ENCODE measurements at regions not wholly inside any gene's neighbourhood (a gene's known extent, or its start where the extent isn't known, plus 50 kb on each side); places are given as distances from the start of the nearest gene placed in this dataset.

GRCh38 chr2:6623746-6624145 is 242.0 kb downstream of the CMPK2 start:
- intact Hi-C loops (cut with micrococcal nuclease) = no loop called here
- Mint-ChIP-seq H3K4me3 (ENCODE audit: low read depth) (no peak overlapping the region), H3K9me3 (no peaks in the 10 kb centered on the region), H3K27me3 (ENCODE audit: low read depth) (no peaks in the 10 kb centered on the region), H3K36me3 (ENCODE audit: low read depth) (no peaks in the 10 kb centered on the region), H3K4me1 (ENCODE audit: low read depth) (no peaks in the 10 kb centered on the region), H3K27ac (no peak overlapping the region)
- no peak for DNase-seq (ENCODE audit: low spot score)

GRCh38 chr2:6626401-6627012 is 239.2 kb downstream of the CMPK2 start:
- H3K27me3 Mint-ChIP-seq (ENCODE audit: low read depth) = no peaks in the 10 kb centered on the region
- H3K27ac Mint-ChIP-seq = no peak overlapping the region
- no peaks in the 10 kb centered on the region for H3K36me3 Mint-ChIP-seq (ENCODE audit: low read depth)
- intact Hi-C loops (cut with micrococcal nuclease) = no loop called here
- no peak for DNase-seq (ENCODE audit: low spot score)
- H3K4me1 Mint-ChIP-seq (ENCODE audit: low read depth) = no peaks in the 10 kb centered on the region
- no peaks in the 10 kb centered on the region for H3K9me3 Mint-ChIP-seq
- no peak overlapping the region for H3K4me3 Mint-ChIP-seq (ENCODE audit: low read depth)

- H3K9me3 Mint-ChIP-seq = no peaks in the 10 kb centered on the region
- no peak for DNase-seq (ENCODE audit: low spot score)
- intact Hi-C loops (cut with micrococcal nuclease) = no loop called here
- H3K27ac Mint-ChIP-seq = no peak overlapping the region
- no peaks in the 10 kb centered on the region for H3K4me1 Mint-ChIP-seq (ENCODE audit: low read depth)
- H3K27me3 Mint-ChIP-seq (ENCODE audit: low read depth) = no peaks in the 10 kb centered on the region
- H3K4me3 Mint-ChIP-seq (ENCODE audit: low read depth) = no peak overlapping the region
- no peaks in the 10 kb centered on the region for H3K36me3 Mint-ChIP-seq (ENCODE audit: low read depth)
Measured at GRCh38 chr2:6627316-6627715, 238.4 kb downstream of the CMPK2 start.

- no peaks in the 10 kb centered on the region for H3K9me3 Mint-ChIP-seq
- H3K27me3 Mint-ChIP-seq (ENCODE audit: low read depth) = no peaks in the 10 kb centered on the region
- DNase-seq (ENCODE audit: low spot score) = no peak
- H3K27ac Mint-ChIP-seq = no peak overlapping the region
- intact Hi-C loops (cut with micrococcal nuclease) = no loop called here
- no peaks in the 10 kb centered on the region for H3K36me3 Mint-ChIP-seq (ENCODE audit: low read depth)
- no peak overlapping the region for H3K4me3 Mint-ChIP-seq (ENCODE audit: low read depth)
- H3K4me1 Mint-ChIP-seq (ENCODE audit: low read depth) = no peaks in the 10 kb centered on the region
Measured at GRCh38 chr2:6630209-6630608, 235.5 kb downstream of the CMPK2 start.

- Mint-ChIP-seq H3K4me1 (ENCODE audit: low read depth) (no peaks in the 10 kb centered on the region), H3K9me3 (no peaks in the 10 kb centered on the region), H3K27ac (no peak overlapping the region), H3K36me3 (ENCODE audit: low read depth) (no peaks in the 10 kb centered on the region), H3K27me3 (ENCODE audit: low read depth) (peaks cover 2% of the 10 kb centered on the region), H3K4me3 (ENCODE audit: low read depth) (no peak overlapping the region)
- no peak for DNase-seq (ENCODE audit: low spot score)
- intact Hi-C loops (cut with micrococcal nuclease) = no loop called here
Measured at GRCh38 chr2:6635296-6635695, 230.4 kb downstream of the CMPK2 start.

- H3K4me1 Mint-ChIP-seq (ENCODE audit: low read depth) = no peaks in the 10 kb centered on the region
- no peak overlapping the region for H3K4me3 Mint-ChIP-seq (ENCODE audit: low read depth)
- intact Hi-C loops (cut with micrococcal nuclease) = no loop called here
- no peaks in the 10 kb centered on the region for H3K9me3 Mint-ChIP-seq
- no peak for DNase-seq (ENCODE audit: low spot score)
- H3K36me3 Mint-ChIP-seq (ENCODE audit: low read depth) = no peaks in the 10 kb centered on the region
- peaks cover 2% of the 10 kb centered on the region for H3K27me3 Mint-ChIP-seq (ENCODE audit: low read depth)
- H3K27ac Mint-ChIP-seq = no peak overlapping the region
Measured at GRCh38 chr2:6637330-6637729, 228.4 kb downstream of the CMPK2 start.

- Mint-ChIP-seq H3K27ac (no peak overlapping the region), H3K27me3 (ENCODE audit: low read depth) (peaks cover 2% of the 10 kb centered on the region)
Measured at GRCh38 chr2:6639929-6640620, 225.6 kb downstream of the CMPK2 start.

GRCh38 chr2:6640621-6641015 is 225.1 kb downstream of the CMPK2 start:
- no peak overlapping the region for H3K27ac Mint-ChIP-seq
- no peaks in the 10 kb centered on the region for H3K4me1 Mint-ChIP-seq (ENCODE audit: low read depth)
- H3K36me3 Mint-ChIP-seq (ENCODE audit: low read depth) = no peaks in the 10 kb centered on the region
- H3K9me3 Mint-ChIP-seq = no peaks in the 10 kb centered on the region
- H3K4me3 Mint-ChIP-seq (ENCODE audit: low read depth) = no peak overlapping the region
- intact Hi-C loops (cut with micrococcal nuclease) = no loop called here
- DNase-seq (ENCODE audit: low spot score) = no peak
- peaks cover 2% of the 10 kb centered on the region for H3K27me3 Mint-ChIP-seq (ENCODE audit: low read depth)

More at GRCh38 chr2:6639929-6640620, 225.6 kb downstream of the CMPK2 start:
- no peaks in the 10 kb centered on the region for H3K36me3 Mint-ChIP-seq (ENCODE audit: low read depth)
- no peaks in the 10 kb centered on the region for H3K9me3 Mint-ChIP-seq
- intact Hi-C loops (cut with micrococcal nuclease) = no loop called here
- no peak overlapping the region for H3K4me3 Mint-ChIP-seq (ENCODE audit: low read depth)
- no peak for DNase-seq (ENCODE audit: low spot score)
- H3K4me1 Mint-ChIP-seq (ENCODE audit: low read depth) = no peaks in the 10 kb centered on the region

GRCh38 chr2:6641956-6642355 is 223.8 kb downstream of the CMPK2 start:
- H3K27me3 Mint-ChIP-seq (ENCODE audit: low read depth) = peaks cover 2% of the 10 kb centered on the region

GRCh38 chr2:6644261-6644660 is 221.4 kb downstream of the CMPK2 start:
- H3K36me3 Mint-ChIP-seq (ENCODE audit: low read depth) = no peaks in the 10 kb centered on the region
- DNase-seq (ENCODE audit: low spot score) = no peak
- intact Hi-C loops (cut with micrococcal nuclease) = no loop called here
- H3K27me3 Mint-ChIP-seq (ENCODE audit: low read depth) = peaks cover 2% of the 10 kb centered on the region
- H3K4me3 Mint-ChIP-seq (ENCODE audit: low read depth) = no peak overlapping the region
- no peaks in the 10 kb centered on the region for H3K9me3 Mint-ChIP-seq
- H3K4me1 Mint-ChIP-seq (ENCODE audit: low read depth) = no peaks in the 10 kb centered on the region
- no peak overlapping the region for H3K27ac Mint-ChIP-seq

More at GRCh38 chr2:6641956-6642355, 223.8 kb downstream of the CMPK2 start:
- no peak overlapping the region for H3K27ac Mint-ChIP-seq
- intact Hi-C loops (cut with micrococcal nuclease) = no loop called here
- H3K9me3 Mint-ChIP-seq = no peaks in the 10 kb centered on the region
- H3K36me3 Mint-ChIP-seq (ENCODE audit: low read depth) = no peaks in the 10 kb centered on the region
- no peak for DNase-seq (ENCODE audit: low spot score)
- no peaks in the 10 kb centered on the region for H3K4me1 Mint-ChIP-seq (ENCODE audit: low read depth)
- H3K4me3 Mint-ChIP-seq (ENCODE audit: low read depth) = no peak overlapping the region

- DNase-seq (ENCODE audit: low spot score) = no peak
- H3K9me3 Mint-ChIP-seq = no peaks in the 10 kb centered on the region
- intact Hi-C loops (cut with micrococcal nuclease) = no loop called here
- no peak overlapping the region for H3K4me3 Mint-ChIP-seq (ENCODE audit: low read depth)
- no peaks in the 10 kb centered on the region for H3K36me3 Mint-ChIP-seq (ENCODE audit: low read depth)
- no peak overlapping the region for H3K27ac Mint-ChIP-seq
- H3K4me1 Mint-ChIP-seq (ENCODE audit: low read depth) = no peaks in the 10 kb centered on the region
- no peaks in the 10 kb centered on the region for H3K27me3 Mint-ChIP-seq (ENCODE audit: low read depth)
Measured at GRCh38 chr2:6645004-6645403, 220.7 kb downstream of the CMPK2 start.

GRCh38 chr2:6645672-6646071 is 220.0 kb downstream of the CMPK2 start:
- no peaks in the 10 kb centered on the region for H3K36me3 Mint-ChIP-seq (ENCODE audit: low read depth)
- H3K9me3 Mint-ChIP-seq = no peaks in the 10 kb centered on the region
- DNase-seq (ENCODE audit: low spot score) = no peak
- H3K4me1 Mint-ChIP-seq (ENCODE audit: low read depth) = no peaks in the 10 kb centered on the region
- no peak overlapping the region for H3K27ac Mint-ChIP-seq
- no peaks in the 10 kb centered on the region for H3K27me3 Mint-ChIP-seq (ENCODE audit: low read depth)
- intact Hi-C loops (cut with micrococcal nuclease) = no loop called here
- no peak overlapping the region for H3K4me3 Mint-ChIP-seq (ENCODE audit: low read depth)

- no peak for DNase-seq (ENCODE audit: low spot score)
- no peaks in the 10 kb centered on the region for H3K9me3 Mint-ChIP-seq
- intact Hi-C loops (cut with micrococcal nuclease) = no loop called here
Measured at GRCh38 chr2:6647046-6647445, 218.7 kb downstream of the CMPK2 start.

More at GRCh38 chr2:6647046-6647445, 218.7 kb downstream of the CMPK2 start:
- H3K27me3 Mint-ChIP-seq (ENCODE audit: low read depth) = no peaks in the 10 kb centered on the region
- no peak overlapping the region for H3K4me3 Mint-ChIP-seq (ENCODE audit: low read depth)
- H3K27ac Mint-ChIP-seq = no peak overlapping the region
- no peaks in the 10 kb centered on the region for H3K36me3 Mint-ChIP-seq (ENCODE audit: low read depth)
- no peaks in the 10 kb centered on the region for H3K4me1 Mint-ChIP-seq (ENCODE audit: low read depth)
